ENCODE measurements at regions not wholly inside any gene's neighbourhood (a gene's known extent, or its start where the extent isn't known, plus 50 kb on each side); places are given as distances from the start of the nearest gene placed in this dataset.

GRCh38 chr6:163661272-163661671 is 246.8 kb downstream of the QKI start:
- ChIA-PET RAD21 (ENCODE audit: low non-redundant PET in 1 of 2, low total read pairs in 2 of 2, uncharacterized antibody in 2 of 2, unreplicated experiment in 2 of 2) (interaction anchor here in 1 of 2 experiments (0.5 kb wide), 1 partner anchor 240 kb away, joined by 3 read pairs; no protein-coding TSS in a partner anchor), POLR2A (no interaction called here), CTCF (no interaction called here)
- no peaks in the 10 kb centered on the region for H3K79me2 ChIP-seq (ENCODE audit: insufficient read depth, low read length)
- H3K9me2 ChIP-seq (ENCODE audit: insufficient read depth), result no peaks in the 10 kb centered on the region
- H2AFZ ChIP-seq (ENCODE audit: low read depth, low read length, poor library complexity, severe bottlenecking), result no peak overlapping the region
- TF ChIP-seq CEBPB (IDR thresholded peaks at IDR 0.05; ENCODE audit: low read depth) (no peak), JUND (IDR thresholded peaks at IDR 0.05) (no peak), FOSL1 (IDR thresholded peaks at IDR 0.05; ENCODE audit: low read depth) (no peak), SIN3A (IDR thresholded peaks at IDR 0.05; ENCODE audit: low read depth) (no peak), REST (IDR thresholded peaks at IDR 0.05; ENCODE audit: low read depth) (no peak), SRF (IDR thresholded peaks at IDR 0.05; ENCODE audit: low read depth) (no peak), SP1 (IDR thresholded peaks at IDR 0.05; ENCODE audit: low read depth) (no peak), YY1 (IDR thresholded peaks at IDR 0.05; ENCODE audit: extremely low read depth, insufficient replicate concordance, low read depth, low read length) (no peak), POLR2AphosphoS5 (IDR thresholded peaks at IDR 0.05; ENCODE audit: low read depth, low read length) (no peak), EGR1 (IDR thresholded peaks at IDR 0.05; ENCODE audit: low read depth) (no peak), MAX (IDR thresholded peaks at IDR 0.05) (no peak), ZFX (IDR thresholded peaks at IDR 0.05) (no peak), EZH2phosphoT487 (IDR thresholded peaks at IDR 0.05; ENCODE audit: borderline replicate concordance) (no peak), EZH2 (IDR thresholded peaks at IDR 0.05) (no peak), TCF7L2 (IDR thresholded peaks at IDR 0.05; ENCODE audit: borderline replicate concordance, extremely low read depth, insufficient read depth, insufficient read length) (no peak), CBX3 (IDR thresholded peaks at IDR 0.05; ENCODE audit: low read depth) (no peak), RAD21 (IDR thresholded peaks at IDR 0.05; ENCODE audit: low read depth) (no peak), ZNF274 (IDR thresholded peaks at IDR 0.05; ENCODE audit: low read depth, low read length) (no peak)
- TF ChIP-seq, protein P1, sequence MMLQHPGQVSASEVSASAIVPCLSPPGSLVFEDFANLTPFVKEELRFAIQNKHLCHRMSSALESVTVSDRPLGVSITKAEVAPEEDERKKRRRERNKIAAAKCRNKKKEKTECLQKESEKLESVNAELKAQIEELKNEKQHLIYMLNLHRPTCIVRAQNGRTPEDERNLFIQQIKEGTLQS (IDR thresholded peaks at IDR 0.05), result no peak
- no peaks in the 10 kb centered on the region for H4K20me1 ChIP-seq (ENCODE audit: insufficient read depth)
- H3K27ac ChIP-seq (ENCODE audit: low read depth, low read length), result no peak overlapping the region
- H3K27me3 ChIP-seq (ENCODE audit: insufficient read depth, low read length), result peaks cover 11% of the 10 kb centered on the region; the same call in 1 of the 2 replicates
- no peaks in the 10 kb centered on the region for H3K36me3 ChIP-seq (ENCODE audit: control insufficient read depth in 1 of 2, insufficient read depth in 2 of 2, low read length in 2 of 2)
- BruUV-seq (replicated peaks), result no TSS peak
- H3K4me2 ChIP-seq (ENCODE audit: low read length), result no peak overlapping the region
- intact Hi-C loops (cut with micrococcal nuclease), result no loop called here
- ATAC-seq (no peak), DNase-seq (ENCODE audit: low read depth, low spot score) (no peak)
- H3K9me3 ChIP-seq (ENCODE audit: control insufficient read depth in 1 of 2, insufficient read depth in 1 of 2, low read depth in 1 of 2, low read length in 2 of 2), result no peaks in the 10 kb centered on the region; a peak in 1 of 4 replicates
- H3K9ac ChIP-seq (ENCODE audit: low read length), result no peak overlapping the region
- no peaks in the 10 kb centered on the region for H3K4me1 ChIP-seq (ENCODE audit: control insufficient read depth in 1 of 2, insufficient read depth in 2 of 2, low read length in 2 of 2)
- H3K4me3 ChIP-seq (replicated peaks in 1 of 2; ENCODE audit: low read depth in 1 of 2, low read length in 2 of 2), result no peak overlapping the region
